HCT116 (cell line): ENCODE measurements at regions not wholly inside any gene's neighbourhood (a gene's known extent, or its start where the extent isn't known, plus 50 kb on each side); places are given as distances from the start of the nearest gene placed in this dataset.

ENCODE experiments used
- ATAC-seq: fragments of 200-7000 bp; cut with Tn5 transposase; 2 replicates; pipeline ENCODE4 v1.9.1; 2020; ENCODE audit warnings: mild to moderate bottlenecking, moderate library complexity
- BruUV-seq: library from RNA; stranded (reverse); fragments of 400-500 nt; replicated peaks from 2 replicates; lab custom pipeline; 2021; lab: Mats Ljungman, UMichigan
- CTCF ChIA-PET: fragments of 300-600 bp; sonication (Branson Sonifier 250); formaldehyde crosslinking; loops from one replicate; lab custom pipeline; 2021; ENCODE audit warnings: antibody characterized with exemption; lab: Charles Lee
- POLR2A ChIA-PET: fragments of 300-600, 350-600 bp; sonication (Branson Sonifier 250); formaldehyde crosslinking; loops from one replicate; lab custom pipeline; 2021; ENCODE audit warnings: antibody characterized with exemption; lab: Charles Lee
- RAD21 ChIA-PET, 2 experiments: fragments of 300-600 bp; sonication (Branson Sonifier 250); formaldehyde crosslinking; loops; one replicate each; lab custom pipeline; 2023; ENCODE audit warnings: low total read pairs in 2 of 2; ENCODE audit not compliant: uncharacterized antibody in 2 of 2, unreplicated experiment in 2 of 2, low non-redundant PET in 1 of 2; lab: Charles Lee
- DNase-seq: peaks from one replicate; pipeline ENCODE4 v3.0.0-alpha.2; 2010; ENCODE audit warnings: low read depth, low spot score
- H2AFZ ChIP-seq: fragments of 200-600 bp; shearing (Covaris generic), sonication (generic); 2 replicates; pipeline ENCODE4 v1.6.1; 2017; ENCODE audit warnings: low read depth, mixed run types, mixed read lengths, antibody characterized with exemption, low read length; ENCODE audit not compliant: poor library complexity, severe bottlenecking
- H3K27ac ChIP-seq: 2 replicates; pipeline ENCODE4 v1.5.1; 2012; ENCODE audit warnings: low read depth, low read length
- H3K27me3 ChIP-seq: fragments of 200-600 bp; sonication (generic); 2 replicates; pipeline ENCODE4 v1.6.1; 2016; ENCODE audit warnings: mixed run types, low read length, mixed read lengths; ENCODE audit not compliant: insufficient read depth
- H3K36me3 ChIP-seq, 2 experiments: fragments of 200-500 bp in 1 of 2; fragments of 200-600 bp in 1 of 2; sonication (Bioruptor generic) in 1 of 2; sonication (generic) in 1 of 2; 2 replicates each; pipeline versions ENCODE4 v1.5.1 to v1.6.1; 2014 to 2016; ENCODE audit warnings: low read length in 2 of 2, inconsistent platforms in 1 of 2, mixed read lengths in 1 of 2, mixed run types in 1 of 2; ENCODE audit not compliant: insufficient read depth in 2 of 2, control insufficient read depth in 1 of 2
- H3K4me1 ChIP-seq, 2 experiments: fragments of 200-600 bp in 1 of 2; sonication (generic) in 1 of 2; 2 replicates each; pipeline versions ENCODE4 v1.5.1 to v1.6.1; 2012 to 2017; ENCODE audit warnings: low read length in 2 of 2, inconsistent platforms in 1 of 2, mild to moderate bottlenecking in 1 of 2, mixed read lengths in 1 of 2, mixed run types in 1 of 2, moderate library complexity in 1 of 2; ENCODE audit not compliant: insufficient read depth in 2 of 2, control insufficient read depth in 1 of 2
- H3K4me2 ChIP-seq: fragments of 200-600 bp; sonication (generic); 2 replicates; pipeline ENCODE4 v1.6.1; 2017; ENCODE audit warnings: mixed run types, low read length, mixed read lengths
- H3K4me3 ChIP-seq, 2 experiments: fragments of 200-600 bp in 1 of 2; sonication (generic) in 1 of 2; replicated peaks in 1 of 2; 2 replicates each; pipeline ENCODE4 v1.5.1; 2011 to 2016; ENCODE audit warnings: low read length in 2 of 2, control low read depth in 1 of 2, low read depth in 1 of 2, mild to moderate bottlenecking in 1 of 2, mixed read lengths in 1 of 2, mixed run types in 1 of 2
- H3K79me2 ChIP-seq: fragments of 200-600 bp; sonication (generic); 2 replicates; pipeline ENCODE4 v1.6.1; 2017; ENCODE audit warnings: mild to moderate bottlenecking, mixed run types, low read length, moderate library complexity, mixed read lengths; ENCODE audit not compliant: insufficient read depth
- H3K9ac ChIP-seq: fragments of 200-600 bp; sonication (generic); 2 replicates; pipeline ENCODE4 v1.6.1; 2016; ENCODE audit warnings: low read length, mixed read lengths
- H3K9me2 ChIP-seq: fragments of 200-600 bp; sonication (generic), shearing (Covaris generic); 2 replicates; pipeline ENCODE4 v1.6.1; 2017; ENCODE audit warnings: mixed run types, mild to moderate bottlenecking, moderate library complexity; ENCODE audit not compliant: insufficient read depth
- H3K9me3 ChIP-seq, 2 experiments: fragments of 200-500 bp in 1 of 2; fragments of 200-600 bp in 1 of 2; sonication (Bioruptor generic) in 1 of 2; sonication (generic) in 1 of 2; 2 replicates each; pipeline ENCODE4 v1.6.1; 2014 to 2017; ENCODE audit warnings: low read length in 2 of 2, mixed read lengths in 2 of 2, inconsistent platforms in 1 of 2, low read depth in 1 of 2, mild to moderate bottlenecking in 1 of 2, mixed run types in 1 of 2, moderate library complexity in 1 of 2; ENCODE audit not compliant: control insufficient read depth in 1 of 2, insufficient read depth in 1 of 2
- H4K20me1 ChIP-seq: fragments of 200-600 bp; sonication (generic), shearing (Covaris generic); 2 replicates; pipeline ENCODE4 v1.6.1; 2017; ENCODE audit warnings: mixed run types, mild to moderate bottlenecking, moderate library complexity; ENCODE audit not compliant: insufficient read depth
- ATF3 ChIP-seq: IDR thresholded peaks from 2 replicates; pipeline ENCODE4 v1.6.1; 2012
- CTCF ChIP-seq, 3 experiments: fragments of 200-600 bp in 1 of 3; sonication (generic) in 1 of 3; IDR thresholded peaks in 2 of 3; conservative IDR thresholded peaks in 1 of 3; 2 replicates each; pipeline ENCODE4 v1.5.1; 2012 to 2017; ENCODE audit warnings: low read depth in 2 of 3, low read length in 2 of 3, antibody characterized with exemption in 1 of 3, borderline replicate concordance in 1 of 3, control low read depth in 1 of 3, mild to moderate bottlenecking in 1 of 3, mixed read lengths in 1 of 3, mixed run types in 1 of 3, moderate library complexity in 1 of 3; ENCODE audit not compliant: insufficient read depth in 1 of 3
- EGR1 ChIP-seq: IDR thresholded peaks from 2 replicates; pipeline ENCODE4 v1.6.1; 2012; ENCODE audit warnings: low read depth
- ELF1 ChIP-seq: IDR thresholded peaks from 2 replicates; pipeline ENCODE4 v1.6.1; 2012; ENCODE audit warnings: low read depth, borderline replicate concordance
- FOSL1 ChIP-seq: IDR thresholded peaks from 2 replicates; pipeline ENCODE4 v1.6.1; 2012; ENCODE audit warnings: low read depth
- POLR2AphosphoS5 ChIP-seq: IDR thresholded peaks from 2 replicates; pipeline ENCODE4 v1.6.1; 2011; ENCODE audit warnings: mild to moderate bottlenecking, low read depth, low read length, moderate library complexity
- REST ChIP-seq: IDR thresholded peaks from 2 replicates; pipeline ENCODE4 v1.6.1; 2012; ENCODE audit warnings: low read depth
- SP1 ChIP-seq: IDR thresholded peaks from 2 replicates; pipeline ENCODE4 v1.6.1; 2012; ENCODE audit warnings: low read depth
- SRF ChIP-seq: IDR thresholded peaks from 2 replicates; pipeline ENCODE4 v1.6.1; 2012; ENCODE audit warnings: low read depth
- TCF7L2 ChIP-seq: IDR thresholded peaks from 2 replicates; pipeline ENCODE4 v1.7.0; 2011; ENCODE audit warnings: borderline replicate concordance, inconsistent platforms; ENCODE audit not compliant: insufficient read depth, insufficient read length; ENCODE audit errors: extremely low read depth
- YY1 ChIP-seq: IDR thresholded peaks from 2 replicates; pipeline ENCODE4 v1.6.1; 2011; ENCODE audit warnings: low read length, low read depth, moderate library complexity, mild to moderate bottlenecking; ENCODE audit not compliant: insufficient replicate concordance; ENCODE audit errors: extremely low read depth
- ZBTB33 ChIP-seq: IDR thresholded peaks from 2 replicates; pipeline ENCODE4 v1.6.1; 2011; ENCODE audit warnings: mild to moderate bottlenecking, low read length, moderate library complexity; ENCODE audit not compliant: insufficient replicate concordance; ENCODE audit errors: extremely low read depth
- ZFX ChIP-seq: fragments of 450-650 bp; IDR thresholded peaks from 2 replicates; pipeline ENCODE4 v1.6.1; 2017
- ZNF274 ChIP-seq: fragments of 200-500 bp; sonication (Bioruptor generic); IDR thresholded peaks from 2 replicates; pipeline ENCODE4 v1.6.1; 2014; ENCODE audit warnings: mild to moderate bottlenecking, low read depth, low read length, inconsistent platforms
- intact Hi-C: fragments of 100-400 bp; cut with micrococcal nuclease; formaldehyde crosslinking; loops from 2 replicates; pipeline ENCODE4 v1.10.0; 2022

GRCh38 chr5:87640902-87641301 lies 228.2 kb upstream of the CCNH start:
- Histone ChIP-seq H3K27me3 (no peaks in the 10 kb centered on the region), H3K9me3 (no peaks in the 10 kb centered on the region), H3K9me2 (no peaks in the 10 kb centered on the region), H3K4me3 (no peak overlapping the region), H3K27ac (no peak overlapping the region), H3K79me2 (no peaks in the 10 kb centered on the region), H3K4me2 (no peak overlapping the region), H3K9ac (no peak overlapping the region), H3K4me1 (no peaks in the 10 kb centered on the region), H2AFZ (no peak overlapping the region), H4K20me1 (no peaks in the 10 kb centered on the region), H3K36me3 (no peaks in the 10 kb centered on the region)
- ChIA-PET CTCF (no interaction called here), RAD21 (no interaction called here), POLR2A (no interaction called here)
- no peak for TF ChIP-seq ZNF274
- TF ChIP-seq FOSL1: no peak
- TF ChIP-seq SRF: no peak
- TF ChIP-seq REST: no peak
- TF ChIP-seq SP1: no peak
- TF ChIP-seq YY1: no peak
- TF ChIP-seq POLR2AphosphoS5: no peak
- TF ChIP-seq ELF1: no peak
- no peak for TF ChIP-seq EGR1
- no peak for TF ChIP-seq ZFX
- no peak for TF ChIP-seq ZBTB33
- no peak for TF ChIP-seq ATF3
- no peak for TF ChIP-seq CTCF (IDR thresholded peaks at IDR 0.05 in 2 of 3, conservative IDR thresholded peaks at IDR 0.05 in 1 of 3; ENCODE audit: borderline replicate concordance in 1 of 3, insufficient read depth in 1 of 3, low read depth in 2 of 3, low read length in 2 of 3)
- TF ChIP-seq TCF7L2: no peak
- intact Hi-C loops: no loop called here
- BruUV-seq: no TSS peak
- DNase-seq (no peak), ATAC-seq (no peak)
